ENCODE measurements at regions not wholly inside any gene's neighbourhood (a gene's known extent, or its start where the extent isn't known, plus 50 kb on each side); places are given as distances from the start of the nearest gene placed in this dataset.
"Not testable (repeated sequence)": the region's sequence is repeated elsewhere in the genome, so short reads cannot be mapped to it uniquely, and the experiment has no call there.

DNA sequence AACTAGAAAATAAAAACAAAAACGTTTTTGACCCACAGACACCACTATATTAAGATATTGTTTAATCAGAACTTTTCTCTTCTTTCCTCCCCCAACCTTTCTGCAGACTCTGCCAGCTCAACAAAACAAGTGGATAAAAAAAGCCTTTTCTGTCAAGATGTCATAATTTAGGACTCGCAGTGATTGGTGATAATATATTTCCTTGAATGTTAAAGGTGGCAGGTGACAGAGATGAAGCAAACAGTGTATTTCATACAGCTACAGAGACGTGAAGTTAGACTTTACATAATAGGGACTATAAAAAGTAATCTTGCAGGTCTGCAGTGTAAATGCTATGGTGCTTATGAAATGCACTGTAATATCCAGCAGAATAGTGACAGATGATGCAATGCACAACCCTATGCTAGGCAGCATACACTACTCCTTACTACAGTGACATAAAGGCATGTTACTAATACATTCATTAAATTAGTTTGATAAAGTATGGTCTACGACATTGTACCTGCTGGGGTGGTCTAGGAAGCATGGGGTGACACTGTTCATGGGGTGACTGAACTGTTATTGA lies 326.7 kb upstream of the GRAMD2B start:
- no peak for DNase-seq (ENCODE audit: low spot score)

DNA sequence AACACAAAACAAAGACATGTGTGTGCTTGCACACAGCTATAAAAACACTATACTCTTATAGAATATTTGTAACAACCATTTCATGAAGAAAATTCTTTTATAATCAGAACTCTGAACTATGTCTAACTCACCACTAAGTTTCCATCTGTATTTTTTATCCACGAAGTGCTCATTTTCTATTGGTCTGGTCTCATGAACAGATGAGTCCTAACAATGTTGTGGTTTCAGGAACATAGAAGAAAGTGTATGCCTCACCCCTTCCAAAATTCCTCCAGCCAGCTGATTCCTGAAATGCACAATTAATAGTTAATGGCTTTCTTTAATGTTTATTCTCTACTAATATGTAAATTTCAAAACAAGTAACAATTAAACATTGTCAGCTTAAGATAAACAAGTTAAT lies 325.3 kb upstream of the GRAMD2B start:
- DNase-seq (ENCODE audit: low spot score): no peak

DNA sequence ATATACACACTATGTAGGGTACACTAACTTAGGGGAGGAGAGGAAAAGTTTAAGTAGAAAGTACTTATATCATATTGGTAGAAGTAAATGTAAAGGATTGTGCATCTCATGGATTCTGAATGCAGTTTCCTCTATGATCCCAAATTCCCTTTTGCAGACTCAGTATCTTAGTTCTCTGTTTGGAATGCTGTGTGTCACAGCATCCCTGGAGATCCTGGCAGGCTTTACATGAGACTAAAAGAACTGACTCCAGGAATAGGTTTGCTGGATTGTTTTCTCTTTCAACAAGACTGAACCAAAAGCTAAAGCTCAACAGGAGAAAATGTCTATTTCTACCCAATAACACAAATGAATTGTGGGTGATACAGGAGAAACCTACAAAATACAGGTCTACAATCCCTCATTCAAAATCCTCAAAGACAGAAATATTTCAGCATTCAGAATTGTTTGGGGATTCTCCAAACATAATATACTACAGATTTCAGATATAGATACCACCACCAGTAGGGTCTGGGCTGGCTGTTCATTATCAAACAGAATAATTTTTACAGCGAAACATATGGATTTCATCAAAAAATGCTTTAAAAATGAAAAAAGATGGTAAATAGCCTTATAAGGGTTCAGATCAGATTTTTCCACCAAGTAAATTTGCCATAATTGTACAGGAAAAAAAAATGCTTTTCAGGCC lies 324.7 kb upstream of the GRAMD2B start:
- DNase-seq (ENCODE audit: low spot score): no peak

DNA sequence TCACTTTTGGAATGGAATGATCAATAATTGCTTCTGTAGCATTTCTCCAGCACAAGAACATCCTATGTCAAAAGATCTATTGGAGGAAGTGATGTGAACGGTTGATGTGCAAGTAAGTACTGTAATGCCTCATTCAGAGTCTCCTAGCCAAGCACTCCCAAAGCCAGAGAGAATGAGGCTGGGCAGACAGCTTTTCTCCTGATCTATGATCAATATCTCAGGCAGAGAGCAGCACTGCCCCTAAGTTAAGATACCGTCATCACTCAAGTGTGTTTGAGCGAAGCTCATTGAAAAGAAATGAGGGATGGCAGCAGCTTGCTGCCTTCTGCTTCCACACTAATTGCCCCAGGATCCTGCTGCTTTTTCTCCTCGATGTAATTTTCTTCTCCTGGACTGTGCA lies 324.1 kb upstream of the GRAMD2B start:
- no peak for DNase-seq (ENCODE audit: low spot score)

DNA sequence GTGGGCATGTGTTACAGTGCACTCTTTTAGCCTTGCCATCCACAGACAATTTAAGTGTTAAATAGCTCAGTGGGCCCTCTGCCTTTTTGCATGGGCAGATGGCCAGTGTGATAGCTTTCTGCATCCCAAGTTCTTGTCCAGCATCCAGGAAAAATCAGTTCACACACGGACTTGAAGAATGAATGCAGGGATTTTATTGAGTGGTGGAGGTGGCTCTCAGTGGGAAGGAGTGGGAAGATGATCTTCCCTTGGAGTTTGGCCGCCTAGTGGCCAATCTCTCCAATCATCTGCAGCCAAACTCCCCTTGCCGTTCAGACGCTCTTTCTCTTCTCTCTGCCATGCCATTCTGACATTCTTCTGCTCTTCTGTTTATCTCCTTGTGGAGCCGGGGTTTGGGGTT lies 322.4 kb upstream of the GRAMD2B start:
- DNase-seq (ENCODE audit: low spot score): no peak

DNA sequence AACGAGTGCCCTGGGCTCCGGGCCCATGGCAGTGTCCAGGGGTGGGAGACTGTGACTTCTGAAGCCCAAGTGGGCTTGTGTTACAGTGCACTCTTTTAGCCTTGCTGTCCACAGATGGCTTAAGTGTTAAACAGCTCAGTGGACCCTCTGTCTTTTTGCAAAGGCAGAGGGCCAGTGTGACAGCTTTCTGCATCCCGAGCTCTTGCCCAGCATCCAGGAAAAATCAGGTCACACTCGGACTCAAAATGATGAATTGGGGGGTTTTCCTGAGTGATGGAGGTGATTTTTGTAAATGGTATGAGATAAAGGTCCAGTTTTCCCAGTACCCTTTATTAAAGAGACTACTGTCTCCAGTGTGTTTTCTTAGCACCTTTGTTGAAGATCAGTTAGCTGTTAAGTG lies 321.3 kb upstream of the GRAMD2B start:
- no peak for DNase-seq (ENCODE audit: low spot score)

DNA sequence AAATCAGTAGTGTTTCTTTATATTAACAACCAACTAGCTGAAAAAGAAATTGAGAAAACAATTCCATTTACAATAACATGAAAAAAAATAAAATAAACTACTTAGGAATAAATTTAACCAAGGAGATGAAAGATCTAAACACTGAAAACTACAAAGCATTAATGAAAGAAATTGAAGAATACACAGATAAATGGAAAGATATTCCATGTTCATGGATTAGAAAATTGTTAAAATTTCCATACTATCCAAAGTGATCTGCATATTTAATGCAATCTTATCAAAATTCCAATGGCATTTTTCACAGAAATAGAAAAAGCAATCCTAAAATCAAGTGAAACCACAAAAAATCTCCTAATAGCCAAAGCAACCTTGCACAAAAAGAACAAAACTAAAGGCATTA lies 320.2 kb upstream of the GRAMD2B start:
- DNase-seq (ENCODE audit: low spot score): no peak

DNA sequence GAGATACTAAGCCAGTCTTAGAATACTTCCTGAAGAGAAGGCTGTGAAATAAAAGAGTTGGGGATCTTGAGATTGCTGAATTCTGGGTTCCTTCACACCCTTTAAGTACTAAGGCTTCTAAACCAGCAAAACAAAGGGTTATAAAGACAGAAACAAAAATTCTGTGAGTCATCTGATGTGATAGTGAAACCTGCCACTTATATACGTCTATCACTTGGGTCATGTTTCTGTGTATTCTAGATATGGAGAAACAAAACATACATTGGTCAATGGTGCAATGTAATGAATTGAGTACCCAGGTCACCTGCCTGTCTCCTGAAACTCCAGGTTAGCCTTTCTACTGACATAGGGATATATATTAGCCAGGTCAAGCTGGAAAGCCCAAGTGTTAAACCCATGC lies 319.3 kb upstream of the GRAMD2B start:
- no peak for DNase-seq (ENCODE audit: low spot score)

DNA sequence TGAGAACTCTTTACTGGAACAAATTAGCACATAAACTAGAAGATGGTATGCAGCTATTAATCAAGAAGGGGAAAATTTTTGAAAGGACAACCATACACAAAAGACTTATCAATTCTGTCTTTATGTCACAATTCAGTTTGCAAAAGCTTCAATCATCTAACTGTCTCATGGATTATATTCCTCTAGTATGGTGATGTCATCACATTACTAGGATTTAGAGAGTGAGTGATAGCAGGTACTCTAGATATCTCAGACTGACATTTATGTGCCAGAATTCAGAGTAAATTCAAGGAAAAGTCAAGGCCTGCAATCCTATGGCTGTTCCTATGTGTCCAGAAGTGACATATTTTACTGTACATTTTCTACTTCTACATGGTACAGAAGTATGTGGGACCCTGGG lies 318.9 kb upstream of the GRAMD2B start:
- no peak for DNase-seq (ENCODE audit: low spot score)

DNA sequence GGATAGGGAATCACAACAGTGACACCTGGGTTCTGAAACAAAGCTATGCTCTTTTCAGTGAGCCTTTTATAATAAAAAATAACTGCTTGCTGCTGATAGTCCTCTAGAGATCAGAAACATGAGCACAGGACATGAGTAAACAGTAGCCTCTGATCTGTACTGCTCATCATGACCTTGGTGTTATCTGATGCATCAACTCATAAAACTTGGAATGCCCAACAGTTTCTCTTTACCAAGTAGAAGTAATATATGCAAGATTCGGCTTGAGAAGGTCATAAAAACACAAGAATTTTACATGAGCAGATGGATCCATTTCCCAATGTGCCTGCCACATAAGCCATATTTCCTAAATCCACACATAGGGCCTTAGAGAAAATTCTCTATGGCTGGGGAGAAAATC lies 318.3 kb upstream of the GRAMD2B start:
- DNase-seq (ENCODE audit: low spot score): no peak

DNA sequence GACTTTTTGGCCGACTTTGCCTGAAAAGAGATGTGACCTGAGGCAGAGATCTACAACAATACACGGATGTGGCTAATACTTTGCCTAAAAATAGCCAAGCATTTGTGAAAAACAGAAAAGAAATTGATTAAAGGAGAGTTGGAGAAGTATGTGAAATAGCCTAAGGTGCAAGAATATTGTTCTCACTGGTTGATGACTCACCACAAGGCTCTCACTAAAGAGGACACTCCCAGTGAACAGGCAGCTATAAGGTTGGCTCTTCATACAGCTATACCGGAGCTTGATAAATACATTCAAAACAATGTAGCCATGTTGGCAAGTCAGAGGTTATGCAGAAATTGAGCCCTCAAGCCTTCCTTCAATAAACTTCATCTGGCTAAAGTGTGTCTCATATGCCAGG lies 317.2 kb upstream of the GRAMD2B start:
- no peak for DNase-seq (ENCODE audit: low spot score)

DNA sequence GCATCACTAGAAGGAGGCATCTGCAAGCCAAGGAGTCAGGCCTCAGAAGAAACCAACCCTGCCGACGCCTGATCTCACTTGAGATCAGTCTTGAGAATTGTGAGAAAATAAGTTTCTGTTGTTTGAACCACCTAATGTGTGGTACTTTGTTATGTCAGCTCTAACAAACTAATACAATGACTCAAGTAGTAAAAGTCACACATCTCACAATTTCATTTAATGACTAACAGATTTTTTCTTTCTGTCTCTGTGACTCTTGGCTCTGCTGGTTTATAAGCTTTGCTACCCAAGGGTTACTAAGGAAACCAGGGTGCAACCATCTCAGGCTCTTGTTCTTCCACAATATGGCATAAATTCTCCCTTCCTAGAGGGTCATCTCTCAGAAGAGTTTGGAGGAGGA lies 315.8 kb upstream of the GRAMD2B start:
- no peak for DNase-seq (ENCODE audit: low spot score)

DNA sequence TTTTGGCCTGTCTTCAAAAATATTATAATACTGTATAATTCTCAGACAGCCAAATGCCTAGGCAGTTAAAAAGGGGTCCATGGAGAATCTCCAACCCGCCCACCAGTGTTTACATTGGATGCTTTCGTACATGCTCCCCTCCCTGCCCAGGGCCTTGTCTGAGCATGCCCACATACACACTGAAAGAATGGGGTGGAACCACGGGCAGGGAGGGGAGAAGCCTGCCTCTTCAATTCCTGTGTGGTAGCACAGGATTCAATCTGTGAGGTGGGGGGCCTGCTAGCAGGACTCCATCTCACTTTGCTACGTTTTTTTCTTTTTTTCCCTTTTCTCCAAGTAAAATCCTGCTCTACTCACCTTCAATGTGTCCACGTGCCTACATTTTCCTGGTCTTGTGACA lies 314.7 kb upstream of the GRAMD2B start:
- no peak for DNase-seq (ENCODE audit: low spot score)

DNA sequence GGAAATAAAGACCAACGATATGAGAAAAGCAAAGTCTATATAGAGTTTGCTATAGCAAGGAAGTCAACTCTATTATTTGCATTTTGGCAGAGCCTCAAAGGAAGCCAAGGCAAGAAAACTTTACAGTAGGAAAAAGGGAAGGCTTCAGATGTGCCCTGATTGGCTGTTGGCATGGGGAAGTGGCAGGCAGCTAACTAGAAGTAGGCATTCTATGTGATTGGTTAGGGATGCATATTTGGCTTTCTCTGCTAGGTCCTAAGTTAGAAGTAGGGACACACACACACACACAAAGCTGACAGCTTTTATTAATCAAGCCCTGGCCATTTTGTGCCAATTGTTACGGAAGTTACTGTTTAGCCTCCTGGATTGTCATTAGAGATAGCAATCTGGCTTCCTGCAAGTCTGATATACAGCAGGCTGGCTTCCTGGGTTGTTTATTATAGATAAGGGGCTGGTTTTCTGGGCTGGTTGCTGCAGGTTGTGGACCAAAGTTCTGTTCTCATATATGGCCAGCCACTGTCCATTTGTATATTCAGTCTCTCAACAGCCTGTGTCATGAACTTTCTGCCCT lies 308.1 kb upstream of the GRAMD2B start:
- DNase-seq (ENCODE audit: low spot score): no peak

DNA sequence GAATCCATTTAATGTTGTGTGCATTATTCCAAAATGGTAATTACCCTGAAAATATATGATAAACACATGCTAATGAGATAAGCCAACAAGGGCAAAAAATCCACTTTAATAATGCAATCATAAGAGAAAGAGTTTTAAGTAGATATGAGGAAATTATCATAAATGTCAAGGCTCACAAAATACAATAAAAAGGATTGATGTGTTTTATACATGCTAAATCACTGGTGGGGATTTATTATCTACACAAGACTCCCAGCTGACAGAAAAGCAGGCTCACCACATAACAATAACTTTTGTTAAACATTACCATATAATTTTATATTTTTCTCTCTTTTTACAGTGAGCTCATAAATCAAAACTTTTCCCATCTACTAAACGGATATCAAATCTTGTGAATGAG lies 306.2 kb upstream of the GRAMD2B start:
- no peak for DNase-seq (ENCODE audit: low spot score)

DNA sequence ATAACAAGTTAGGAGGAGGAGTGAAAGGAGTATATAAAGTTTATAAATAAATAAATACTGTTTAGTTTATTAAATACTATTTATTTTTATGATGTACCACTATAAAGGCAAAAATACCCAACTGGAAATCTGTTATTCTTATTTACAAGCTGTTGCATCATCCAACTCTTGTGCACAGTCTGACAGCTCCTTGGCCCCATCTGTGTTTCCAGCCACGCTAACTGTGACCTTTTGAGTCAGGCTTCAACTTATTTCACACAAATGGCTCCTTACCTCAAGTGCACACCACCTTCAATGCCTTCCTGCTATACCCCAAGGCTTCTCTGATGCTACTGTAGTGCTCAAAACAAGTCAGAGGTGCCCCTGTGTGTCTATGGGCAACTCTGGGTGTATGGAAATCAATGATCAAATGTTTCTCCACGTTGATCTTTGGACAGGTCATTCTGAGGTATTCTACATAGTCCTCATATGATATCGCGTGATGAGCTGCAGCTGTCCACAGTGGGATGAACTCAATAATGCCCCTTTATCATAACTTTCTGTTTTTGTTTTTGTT lies 303.2 kb upstream of the GRAMD2B start:
- no peak for DNase-seq (ENCODE audit: low spot score)

DNA sequence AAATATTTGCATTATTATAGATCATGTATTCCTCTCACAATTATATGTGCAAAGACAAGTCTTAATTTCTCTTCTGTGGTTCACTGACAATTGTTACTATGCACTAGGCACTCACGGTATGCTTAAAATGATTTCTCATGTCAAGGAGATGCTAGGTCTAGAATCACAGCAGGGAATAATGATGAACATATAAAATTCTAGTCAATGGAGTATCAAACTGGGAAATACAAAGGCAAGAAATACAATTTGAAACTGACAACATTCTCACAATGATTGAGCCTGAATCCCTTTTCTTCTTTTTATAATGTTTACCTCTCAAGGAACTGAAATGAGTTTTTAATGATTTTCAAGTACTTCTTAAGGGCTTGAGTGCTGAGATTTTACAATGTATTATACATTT lies 302.3 kb upstream of the GRAMD2B start:
- no peak for DNase-seq (ENCODE audit: low spot score)

DNA sequence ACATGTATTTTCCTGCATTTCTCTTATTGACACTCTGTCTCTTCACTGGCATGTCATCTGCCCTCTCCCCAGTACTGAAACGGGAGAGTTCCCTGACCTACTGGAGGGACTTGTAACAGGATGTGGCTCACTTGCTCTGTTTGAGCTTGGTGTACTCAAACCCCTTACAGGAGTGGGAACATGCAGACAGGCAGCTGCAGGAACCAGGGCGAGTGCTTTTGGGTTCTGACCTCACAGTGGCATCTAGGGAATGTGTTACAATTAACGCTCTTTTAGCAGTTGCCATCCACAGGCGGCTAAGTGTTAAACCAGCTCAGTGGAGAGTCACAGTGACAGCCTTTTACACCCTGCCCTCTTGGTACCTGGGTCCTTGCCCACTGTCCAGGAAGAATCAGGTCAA lies 300.3 kb upstream of the GRAMD2B start:
- DNase-seq (ENCODE audit: low spot score): no peak

DNA sequence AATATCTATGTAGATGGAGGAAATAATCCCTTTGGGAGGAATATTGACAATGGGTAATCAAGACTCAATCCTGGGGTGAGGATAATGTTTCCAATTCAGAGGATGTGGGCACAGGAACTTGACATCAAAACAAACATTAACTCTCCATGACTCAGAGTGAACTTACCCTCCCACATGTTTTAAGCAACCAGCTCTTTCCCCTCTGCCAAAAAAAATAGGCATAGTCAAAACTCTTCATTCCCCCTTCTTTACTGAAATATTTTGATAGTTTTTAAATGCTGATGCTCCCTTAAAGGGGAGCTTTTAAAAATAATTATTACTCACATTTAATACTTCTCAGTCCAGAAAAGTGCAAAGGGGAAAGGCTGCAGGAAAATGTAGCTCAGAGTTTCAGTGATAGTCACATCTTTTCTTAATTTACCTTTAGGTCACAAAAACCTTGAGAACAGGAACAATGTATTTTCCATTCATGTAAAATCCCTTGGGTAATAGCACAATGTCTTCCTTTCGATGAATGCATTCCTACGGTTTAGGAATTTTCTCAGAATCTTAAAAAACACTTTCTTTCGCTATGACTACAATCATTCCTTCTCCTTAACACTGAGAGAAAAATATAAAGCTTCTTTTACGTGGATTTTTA lies 298.4 kb upstream of the GRAMD2B start:
- peak; percentile 49 for DNase-seq (ENCODE audit: low spot score)

DNA sequence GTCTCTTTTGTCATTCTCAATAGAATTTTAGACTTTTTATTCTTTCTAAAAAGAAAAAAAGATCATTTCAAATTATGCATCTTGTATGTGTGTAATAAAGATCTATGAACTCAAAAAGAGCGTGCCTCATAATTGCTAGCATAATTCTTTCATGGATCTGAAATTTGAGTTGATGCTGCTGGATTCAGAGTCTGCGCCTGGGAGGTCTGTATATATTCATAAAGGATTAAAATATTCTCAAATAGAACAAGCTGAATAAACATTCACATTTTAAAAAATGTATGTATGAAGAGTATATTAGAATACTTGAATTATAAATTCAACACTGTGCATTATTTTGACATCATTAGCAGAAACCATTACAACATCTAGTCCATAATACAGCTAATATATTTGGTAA lies 297.8 kb upstream of the GRAMD2B start:
- DNase-seq (ENCODE audit: low spot score): no peak

DNA sequence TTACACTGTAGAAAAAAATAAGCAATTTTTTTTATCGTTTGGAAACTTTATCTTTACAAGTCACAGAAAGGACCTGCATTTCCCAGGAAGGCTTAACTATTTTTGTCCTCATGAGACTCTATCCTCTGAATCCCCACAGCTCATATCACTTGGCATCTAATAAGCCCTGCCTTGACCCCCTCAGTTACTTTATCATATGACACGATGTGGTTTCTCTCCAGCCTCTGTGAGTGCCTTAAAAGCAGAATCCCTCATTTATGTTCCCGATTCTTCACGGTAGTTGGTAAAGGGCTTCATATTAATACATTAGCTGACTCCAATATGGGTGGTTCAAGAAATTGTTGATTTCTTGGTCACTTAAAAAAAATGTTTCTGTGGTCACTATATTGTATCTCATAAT lies 296.6 kb upstream of the GRAMD2B start:
- no peak for DNase-seq (ENCODE audit: low spot score)

DNA sequence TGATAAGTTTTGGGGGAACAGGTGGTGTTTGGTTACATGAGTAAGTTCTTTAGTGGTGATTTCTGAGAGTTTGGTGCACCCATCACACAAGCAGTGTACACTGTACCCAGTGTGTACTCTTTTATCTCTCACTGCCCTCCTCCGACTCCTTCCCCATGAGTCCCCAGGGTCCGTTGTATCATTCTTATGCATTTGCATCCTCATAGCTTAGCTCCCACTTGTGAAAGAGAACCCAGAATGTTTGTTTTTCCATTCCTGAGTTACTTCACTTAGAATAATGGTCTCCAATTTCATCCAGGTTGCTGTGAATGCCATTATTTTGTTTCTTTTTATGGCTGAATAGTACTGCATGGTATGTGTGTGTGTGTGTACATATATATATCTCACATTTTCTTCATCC lies 295.8 kb upstream of the GRAMD2B start:
- not testable (repeated sequence) for DNase-seq (ENCODE audit: low spot score)

DNA sequence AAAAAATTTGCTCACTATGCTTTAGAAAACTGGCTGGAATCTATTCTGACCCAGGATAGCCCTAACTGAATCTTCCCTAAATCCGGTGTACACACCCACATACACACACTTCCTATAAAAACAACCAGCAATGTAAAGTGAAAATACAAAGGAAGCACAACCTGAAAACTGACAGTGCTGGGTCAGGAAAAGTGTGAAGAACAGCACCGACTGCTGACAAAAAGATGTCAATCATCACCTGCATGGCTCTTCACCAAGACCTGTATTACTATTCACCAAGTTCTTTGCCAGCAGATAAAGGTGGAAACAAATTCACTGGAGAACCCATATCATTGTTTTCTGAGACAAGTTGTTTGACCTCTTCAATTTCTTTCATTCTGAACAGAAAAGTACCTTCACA lies 293.8 kb upstream of the GRAMD2B start:
- no peak for DNase-seq (ENCODE audit: low spot score)
